Transverse colon (tissue), 4 donors: ENCODE measurements at regions not wholly inside any gene's neighbourhood (a gene's known extent, or its start where the extent isn't known, plus 50 kb on each side); places are given as distances from the start of the nearest gene placed in this dataset.

Experiments
- CTCF ChIP-seq, 5 experiments: fragments of 200-600 bp in 3 of 5; fragments of 450-650 bp in 2 of 5; sonication (generic) in 3 of 5; IDR thresholded peaks; 1 replicate in 2 of 5; 2 replicates in 3 of 5; pipeline ENCODE4 v1.5.1; 2016 to 2017; ENCODE audit warnings: antibody characterized with exemption in 5 of 5, inconsistent platforms in 3 of 5, mild to moderate bottlenecking in 2 of 5, moderate library complexity in 1 of 5
- EP300 ChIP-seq: sonication (generic); formaldehyde crosslinking; IDR thresholded peaks from one replicate; pipeline ENCODE4 v1.6.1; 2017; ENCODE audit warnings: antibody characterized with exemption, low read depth
- POLR2A ChIP-seq: fragments of 450-650 bp; IDR thresholded peaks from one replicate; pipeline ENCODE4 v1.6.1; 2016; ENCODE audit warnings: antibody characterized with exemption, mild to moderate bottlenecking, moderate library complexity
- POLR2AphosphoS5 ChIP-seq, 3 donors: sonication (generic); formaldehyde crosslinking; IDR thresholded peaks; one replicate each; pipeline ENCODE4 v1.6.1; 2016; ENCODE audit warnings: antibody characterized with exemption in 3 of 3

GRCh38 chr7:68050627-68051026, 1054.0 kb downstream of the TYW1 start:
- TF ChIP-seq CTCF (IDR thresholded peaks at IDR 0.05) (no peak), POLR2A (no peak), POLR2AphosphoS5 (IDR thresholded peaks at IDR 0.05) (no peak), EP300 (no peak)
